ENCODE measurements at regions not wholly inside any gene's neighbourhood (a gene's known extent, or its start where the extent isn't known, plus 50 kb on each side); places are given as distances from the start of the nearest gene placed in this dataset.
"Not testable (repeated sequence)": the region's sequence is repeated elsewhere in the genome, so short reads cannot be mapped to it uniquely, and the experiment has no call there.

DNA sequence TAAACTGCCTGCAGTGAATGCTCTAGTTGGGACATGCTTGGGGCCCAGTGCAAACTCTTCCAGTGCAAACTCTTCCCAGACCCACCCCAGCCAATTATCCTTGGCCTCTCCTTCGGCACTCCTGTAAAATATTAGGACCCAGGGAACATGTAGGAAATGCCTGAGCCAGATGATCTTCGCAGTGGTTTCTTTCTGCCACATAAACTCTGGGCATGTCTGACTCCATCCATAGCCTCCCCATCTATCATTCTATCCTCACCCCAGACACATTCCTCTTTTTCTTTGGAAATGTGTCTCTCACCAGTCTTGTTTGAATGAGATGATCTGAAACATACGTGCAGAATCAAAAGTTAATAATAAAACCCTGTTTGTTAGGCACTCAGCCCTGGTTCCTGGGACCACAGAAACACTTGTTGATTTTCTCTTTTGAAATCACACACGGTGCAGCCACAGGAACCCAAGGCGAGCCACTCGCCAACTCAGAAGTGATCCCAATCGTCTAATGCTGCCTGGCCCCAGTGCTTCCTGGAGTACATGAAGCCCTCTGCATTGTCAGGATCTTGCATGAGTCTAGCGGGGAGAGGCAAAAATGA lies 108.9 kb upstream of the CST7 start:
- DNase-seq: peak; percentile 83

DNA sequence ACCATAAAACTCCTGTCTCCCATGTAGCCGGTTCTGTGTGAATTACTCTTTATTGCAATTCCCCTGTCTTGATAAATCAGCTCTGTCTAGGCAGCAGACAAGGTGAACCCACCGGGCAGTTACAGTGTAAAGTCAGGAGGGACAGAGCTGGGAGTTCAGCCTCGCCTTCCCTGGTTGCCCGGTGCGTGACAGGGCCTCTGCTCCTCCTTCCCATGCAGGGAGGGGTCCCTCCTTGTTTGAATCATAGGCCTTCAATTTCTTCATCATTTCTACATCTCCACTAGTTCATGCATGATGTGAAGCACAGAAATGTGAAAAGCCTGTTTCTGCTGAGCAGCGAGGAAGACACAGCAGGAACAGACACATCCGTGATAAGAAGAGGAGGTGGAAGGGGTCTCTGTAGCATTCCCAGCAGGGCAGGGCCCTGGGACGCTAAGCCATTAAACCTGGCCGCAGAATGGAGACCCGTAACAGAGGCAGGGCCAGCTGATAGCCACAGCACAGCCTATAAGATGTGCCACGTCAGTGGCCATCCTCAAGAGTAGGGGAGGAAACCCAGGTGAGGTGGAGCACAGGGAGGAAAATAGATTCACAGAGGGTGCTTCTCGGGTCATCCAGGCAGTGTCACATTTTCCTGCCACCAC lies 106.7 kb upstream of the CST7 start:
- DNase-seq: no peak

DNA sequence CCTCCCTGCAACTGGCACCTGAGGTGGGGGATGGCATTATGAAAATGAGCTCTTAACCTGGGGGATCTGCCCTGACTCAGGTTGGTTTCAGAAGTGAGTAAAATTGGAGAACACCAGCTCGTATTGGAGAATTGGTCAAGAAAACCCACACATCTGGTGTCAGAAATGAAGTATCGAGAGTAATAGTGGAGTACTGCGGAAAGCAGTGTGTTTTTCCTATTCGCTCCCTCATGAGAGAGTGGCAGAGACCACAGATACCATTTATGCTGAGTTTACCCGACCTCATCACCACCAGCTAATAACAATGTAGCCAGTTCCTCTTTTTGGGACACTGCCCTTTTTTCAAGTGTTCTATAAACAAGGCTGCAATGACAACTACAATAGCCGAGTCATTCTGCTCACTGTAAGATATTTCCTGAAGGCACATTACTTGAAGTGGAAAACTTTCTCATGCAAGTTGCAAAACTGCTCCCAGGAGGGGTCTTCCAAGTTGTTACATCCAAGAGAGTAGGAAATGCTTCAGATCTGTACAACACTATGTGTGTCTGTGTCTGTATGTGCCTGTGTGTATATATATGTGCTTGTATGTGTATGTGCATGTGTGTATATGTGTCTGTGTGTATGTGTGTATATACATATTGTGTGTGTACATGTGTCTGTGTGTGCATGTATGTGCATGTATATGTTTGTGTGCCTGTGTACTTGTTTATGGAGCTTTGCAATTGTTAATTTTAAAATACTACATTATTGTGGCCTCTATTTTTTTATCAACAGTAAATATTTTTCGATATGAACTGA lies 106.0 kb upstream of the CST7 start:
- DNase-seq: no peak

DNA sequence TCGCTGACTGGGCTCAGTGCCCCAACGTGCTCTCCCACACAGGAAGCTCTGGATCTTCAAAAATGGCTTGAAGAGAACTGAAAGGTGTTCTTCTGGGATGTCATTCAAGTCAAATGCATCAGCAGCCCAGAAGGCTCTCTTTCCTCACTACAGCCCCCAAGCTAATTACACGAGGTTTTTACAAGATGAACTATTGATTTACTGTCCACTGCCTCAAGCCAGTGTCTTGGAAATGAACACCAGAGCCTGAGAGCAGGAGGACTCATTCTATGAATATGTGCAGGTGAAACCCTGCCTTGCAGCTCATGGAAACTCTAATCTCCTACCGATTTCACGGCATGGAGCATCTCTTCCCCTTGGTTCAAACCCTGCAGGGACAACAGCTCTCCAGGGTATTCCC lies 98.9 kb upstream of the CST7 start:
- DNase-seq: no peak

DNA sequence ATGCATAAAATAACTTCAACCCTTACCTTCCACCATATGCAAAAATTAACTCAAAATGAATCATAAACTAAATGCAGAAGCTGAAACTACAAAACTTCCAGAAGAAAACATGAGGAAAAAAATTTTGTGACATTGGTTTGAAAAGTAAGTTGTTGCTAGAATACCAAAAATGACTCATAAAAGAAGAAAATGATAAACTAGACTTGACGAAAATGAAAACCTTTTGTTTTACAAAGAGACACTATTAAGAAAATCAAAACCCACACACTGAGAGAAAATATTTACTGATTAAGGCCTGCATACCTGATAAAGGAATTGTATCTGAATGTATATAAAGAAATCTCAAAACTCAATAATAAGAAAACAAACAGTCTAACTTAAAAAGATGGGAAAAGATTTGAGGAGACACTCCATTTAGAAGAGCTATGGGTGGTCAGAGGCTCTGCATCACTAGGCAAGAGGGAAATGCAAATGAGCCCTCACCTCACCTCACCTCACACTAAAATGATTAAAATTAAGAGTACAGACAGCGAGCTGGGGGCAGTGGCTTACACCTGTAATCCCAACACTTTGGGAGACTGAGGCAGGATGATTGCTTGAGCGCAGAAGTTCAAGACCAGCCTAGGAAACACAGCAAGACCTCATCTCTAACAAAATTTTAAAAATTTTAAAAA lies 97.6 kb upstream of the CST7 start:
- no peak for DNase-seq

DNA sequence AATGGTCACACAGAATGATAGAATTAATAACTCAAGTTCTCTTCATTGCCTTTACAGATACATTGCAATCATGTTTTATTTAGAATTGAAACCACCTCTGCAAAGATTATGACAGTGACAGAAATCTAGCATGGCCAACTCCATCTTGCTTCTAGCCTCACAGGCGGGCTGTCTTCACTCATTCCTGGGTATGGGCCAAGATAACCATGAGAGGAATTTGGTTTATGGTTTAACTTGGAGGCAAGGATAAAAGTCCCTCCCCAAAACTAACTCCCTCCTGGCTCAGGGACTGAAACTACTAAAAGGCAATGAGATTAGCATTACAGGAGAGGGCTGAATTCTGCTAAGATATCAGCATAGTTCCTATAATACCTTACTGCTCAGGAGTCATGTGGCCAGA lies 95.2 kb upstream of the CST7 start:
- peak; percentile 18 for DNase-seq

DNA sequence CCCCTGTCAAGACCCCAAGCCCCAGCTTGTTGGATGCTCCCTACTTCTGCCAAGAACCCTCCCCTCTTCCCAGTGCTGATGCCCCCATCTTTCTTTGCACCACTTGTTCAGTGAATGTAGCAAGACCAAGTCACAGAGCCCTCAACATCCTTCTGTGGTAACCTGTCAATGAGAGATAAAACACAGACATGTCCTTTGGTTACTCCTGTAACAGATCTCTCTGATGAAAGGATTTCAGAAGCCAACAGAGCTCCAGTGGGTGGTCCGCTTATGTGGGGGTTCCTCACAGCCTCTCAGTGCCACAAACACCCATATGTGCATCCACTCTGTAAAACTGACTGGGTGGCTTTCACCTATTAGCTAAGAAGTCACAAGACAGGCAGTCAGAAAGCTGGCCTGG lies 93.2 kb upstream of the CST7 start:
- no peak for DNase-seq

DNA sequence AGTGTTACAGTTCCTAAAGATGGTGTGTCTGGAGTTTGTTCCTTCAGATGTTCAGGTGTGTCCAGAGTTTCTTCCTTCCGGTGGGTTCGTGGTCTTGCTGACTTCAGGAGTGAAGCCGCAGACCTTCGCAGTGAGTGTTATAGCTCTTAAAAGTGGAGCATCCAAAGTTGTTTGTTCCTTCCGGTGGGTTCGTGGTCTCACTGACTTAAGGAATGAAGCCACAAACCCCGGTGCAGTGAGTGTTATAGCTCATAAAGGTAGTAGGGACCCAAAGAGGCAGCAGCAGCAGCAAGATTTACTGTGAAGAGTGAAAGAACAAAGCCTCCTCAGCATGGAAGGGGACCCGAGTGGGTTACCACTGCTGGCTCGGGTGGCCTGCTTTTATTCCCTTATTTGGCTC lies 90.6 kb upstream of the CST7 start:
- DNase-seq: not testable (repeated sequence)

DNA sequence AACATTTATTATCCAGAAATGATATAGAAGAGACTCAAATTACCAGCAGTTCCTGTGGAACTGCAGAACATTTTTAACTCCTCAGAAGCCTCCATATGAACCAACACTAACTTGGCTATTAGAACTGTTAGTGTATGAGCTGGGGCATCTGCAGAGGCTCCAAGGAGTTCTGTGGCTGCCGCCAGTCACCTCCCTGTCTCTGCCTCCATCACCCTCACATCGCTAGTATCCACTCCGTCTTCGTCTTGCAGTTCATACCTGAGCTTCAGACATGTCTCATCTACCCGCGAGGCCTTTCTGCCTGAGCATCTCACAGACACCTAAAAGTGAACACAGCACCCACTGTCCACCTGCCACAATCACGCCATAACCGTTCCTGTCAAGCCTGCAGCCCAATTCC lies 89.5 kb upstream of the CST7 start:
- DNase-seq: no peak

DNA sequence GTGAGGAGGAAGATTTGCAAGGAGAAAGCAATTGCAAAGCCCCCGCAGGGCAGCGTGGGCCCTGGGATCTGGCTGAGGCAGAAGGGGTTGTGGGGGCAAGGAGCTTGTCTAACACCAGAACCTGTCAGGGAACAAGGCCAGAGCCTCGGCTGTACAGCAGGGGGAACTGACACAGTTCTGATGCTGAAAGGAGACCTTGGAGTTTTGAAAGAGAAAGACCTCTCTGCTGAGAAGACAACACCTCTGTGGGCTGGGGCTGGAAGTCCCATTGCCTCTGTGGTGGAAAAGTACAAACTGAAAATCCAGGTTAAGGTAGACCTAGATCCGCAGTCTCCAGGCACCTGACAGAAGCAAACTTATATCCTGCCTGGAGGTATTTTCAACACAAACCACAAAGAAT lies 86.9 kb upstream of the CST7 start:
- DNase-seq: no peak

DNA sequence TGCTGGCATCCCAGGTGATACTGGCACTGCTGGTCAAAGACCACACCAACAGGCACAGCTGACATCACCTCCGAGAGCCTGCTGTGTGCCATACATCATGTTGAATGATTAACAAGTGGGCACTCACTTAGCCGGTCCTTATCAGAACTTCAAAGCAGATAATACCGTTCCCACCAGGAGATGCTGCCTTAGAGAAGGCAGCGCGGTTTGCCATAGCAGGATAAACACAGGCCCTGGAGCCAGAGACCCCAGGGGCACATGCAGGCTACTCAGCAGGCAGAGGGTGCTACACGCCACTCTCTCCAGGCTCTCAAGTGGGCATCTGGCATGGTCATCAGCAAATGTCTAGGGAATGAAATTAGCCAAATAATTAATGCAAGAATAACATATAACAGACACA lies 86.5 kb upstream of the CST7 start:
- DNase-seq: no peak

DNA sequence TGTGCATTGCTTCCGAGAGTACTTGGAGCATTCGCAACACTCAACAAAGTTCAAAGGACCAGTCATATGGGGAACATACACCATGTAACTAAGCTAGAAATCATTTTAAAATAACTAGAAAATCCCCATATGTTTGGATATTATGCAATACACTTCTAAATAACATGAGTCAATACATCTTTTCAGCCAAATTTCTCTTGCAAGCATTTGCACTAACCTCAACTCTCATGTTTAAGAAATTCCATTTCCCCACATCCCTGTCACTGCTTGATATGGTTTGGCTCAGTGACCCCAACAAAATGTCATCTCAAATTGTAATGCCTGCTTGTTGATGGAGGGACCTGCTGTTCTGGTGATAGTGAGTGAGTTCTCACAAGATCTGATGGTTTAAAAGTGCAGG lies 85.7 kb upstream of the CST7 start:
- DNase-seq: peak; percentile 90

DNA sequence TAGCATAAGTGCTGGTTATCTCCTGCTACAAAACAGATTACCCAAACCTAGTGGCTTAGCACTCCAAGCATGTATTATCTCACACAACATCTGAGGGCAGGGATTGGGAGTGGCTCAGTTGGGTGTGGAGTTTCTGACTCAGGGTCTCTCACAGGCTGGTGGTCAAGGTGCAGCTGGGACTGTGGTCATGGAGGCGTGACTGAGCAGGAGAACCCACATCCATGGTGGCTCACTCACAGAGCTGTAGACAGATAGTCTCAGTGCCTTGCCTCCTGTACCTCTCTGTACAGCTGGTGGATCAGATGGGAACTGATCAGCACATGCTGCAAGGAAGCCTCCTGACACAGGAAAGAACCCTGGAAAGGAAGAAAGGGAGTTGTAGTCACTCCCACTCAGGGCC lies 83.1 kb upstream of the CST7 start:
- DNase-seq: no peak

DNA sequence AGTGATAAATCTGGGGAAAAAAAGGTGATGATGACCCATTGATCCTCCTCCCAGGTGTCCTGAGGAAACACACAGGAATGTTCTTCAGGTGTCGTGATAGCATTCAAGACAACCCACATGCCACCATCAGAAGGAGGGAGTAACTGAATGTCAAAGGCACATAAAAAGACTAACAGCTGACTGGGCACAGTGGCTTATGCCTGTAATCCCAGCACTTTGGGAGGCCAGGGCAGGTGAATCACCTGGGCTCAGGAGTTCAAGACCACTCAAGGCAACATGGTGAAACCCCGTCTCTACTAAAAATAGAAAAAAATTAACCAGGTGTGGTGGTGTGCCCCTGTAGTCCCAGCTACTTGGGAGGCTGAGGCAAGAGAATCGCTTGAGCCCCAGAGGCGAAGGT lies 82.3 kb upstream of the CST7 start:
- DNase-seq: no peak

DNA sequence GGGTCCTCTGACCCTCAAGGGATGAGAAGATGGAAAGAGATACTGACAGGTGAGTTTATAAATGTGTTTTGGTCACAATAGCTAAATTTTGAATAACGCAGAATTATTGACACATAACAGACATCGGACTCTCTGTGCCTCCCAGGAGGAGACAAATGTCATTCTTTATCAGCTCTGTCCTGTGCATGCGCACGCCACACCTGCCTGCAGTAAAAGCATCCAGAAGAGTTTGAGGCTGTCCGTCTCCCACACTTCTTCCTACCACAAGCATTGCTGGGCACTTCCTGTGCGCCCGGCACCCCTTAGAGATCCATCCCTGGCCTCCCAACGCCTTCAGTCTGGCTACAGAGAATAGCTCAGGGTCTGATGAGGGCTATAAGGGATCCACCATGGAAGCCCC lies 81.5 kb upstream of the CST7 start:
- no peak for DNase-seq

DNA sequence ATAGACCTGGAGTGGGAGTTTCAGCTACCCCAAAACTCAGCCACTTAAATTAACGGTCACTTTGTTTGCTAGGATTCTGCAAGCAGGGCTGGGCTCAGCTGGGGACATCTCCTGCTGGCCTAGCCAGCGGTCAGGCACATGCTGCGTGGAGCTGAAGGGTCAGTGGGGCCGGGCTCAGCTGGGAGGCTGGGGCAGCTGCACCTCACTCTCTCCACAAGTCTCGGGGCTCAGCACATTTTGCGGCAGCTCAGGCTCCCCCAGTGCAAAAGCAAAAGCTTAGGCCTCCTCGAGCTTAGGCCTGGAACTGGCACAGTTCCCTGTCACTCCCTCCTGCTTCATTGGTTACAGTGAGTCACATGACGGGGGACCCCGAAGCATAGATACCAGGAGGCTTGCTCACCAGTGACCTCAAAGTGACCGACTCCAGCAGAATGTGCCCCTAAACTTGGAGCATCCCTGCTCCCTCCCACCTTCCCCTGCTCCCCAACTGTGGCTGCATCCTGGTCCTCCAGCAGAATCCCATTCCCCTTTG lies 80.6 kb upstream of the CST7 start:
- DNase-seq: no peak

DNA sequence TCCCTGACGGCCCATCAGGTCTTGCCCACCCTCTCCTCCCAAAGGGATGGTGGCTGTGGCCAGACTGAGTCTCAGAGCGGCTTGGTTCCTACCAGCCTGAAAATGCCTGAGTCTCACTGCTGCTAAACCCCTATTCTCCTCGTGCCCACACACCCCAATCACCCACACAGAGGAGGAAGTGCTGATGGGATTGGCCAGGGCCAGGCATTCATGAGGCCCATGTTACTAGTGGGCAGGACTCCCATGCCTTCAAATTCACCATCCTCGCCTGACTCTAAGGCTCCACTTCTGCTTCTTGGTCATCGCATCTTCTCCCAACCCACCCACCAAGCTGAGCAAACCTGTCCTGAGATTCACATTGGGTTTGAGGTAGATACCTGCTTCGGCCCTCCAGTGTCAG lies 80.1 kb upstream of the CST7 start:
- DNase-seq: no peak

DNA sequence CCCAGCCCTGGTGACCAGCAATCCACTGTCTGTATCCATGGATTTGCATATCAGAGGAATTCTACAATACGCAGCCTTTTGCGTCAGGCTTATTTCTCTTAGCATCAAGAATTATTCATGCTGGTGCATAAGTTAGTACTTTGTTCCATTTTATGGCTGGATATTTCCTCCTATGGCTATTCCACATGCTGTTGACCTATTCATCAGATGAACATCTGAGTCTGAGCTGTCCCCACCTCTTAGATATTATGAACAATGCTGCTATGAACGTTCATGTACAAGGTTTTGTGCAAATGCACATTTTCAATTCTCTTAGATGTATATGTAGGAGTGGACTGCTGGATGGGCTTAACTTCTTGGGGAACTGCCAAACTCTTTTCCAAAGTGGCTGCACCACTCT lies 79.0 kb upstream of the CST7 start:
- DNase-seq: no peak

DNA sequence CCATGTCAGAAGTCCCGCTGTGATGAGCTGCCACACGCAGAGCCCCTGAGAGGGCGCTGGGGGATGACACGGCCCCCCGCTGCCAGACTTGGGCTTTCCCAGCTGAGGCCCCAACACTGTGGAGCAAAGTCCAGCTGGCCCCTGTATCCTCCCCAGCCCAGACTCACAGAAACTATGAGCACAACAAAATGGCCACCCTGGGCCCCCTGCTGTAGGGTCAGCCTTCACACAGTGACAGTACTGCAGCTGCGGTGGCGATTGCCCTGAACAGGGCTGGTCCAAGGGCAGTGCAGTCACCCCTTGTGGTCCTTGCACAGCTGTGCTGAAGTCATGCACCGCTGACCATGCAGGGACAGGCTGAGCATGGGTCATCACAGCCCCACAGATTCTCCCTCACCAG lies 78.2 kb upstream of the CST7 start:
- no peak for DNase-seq

DNA sequence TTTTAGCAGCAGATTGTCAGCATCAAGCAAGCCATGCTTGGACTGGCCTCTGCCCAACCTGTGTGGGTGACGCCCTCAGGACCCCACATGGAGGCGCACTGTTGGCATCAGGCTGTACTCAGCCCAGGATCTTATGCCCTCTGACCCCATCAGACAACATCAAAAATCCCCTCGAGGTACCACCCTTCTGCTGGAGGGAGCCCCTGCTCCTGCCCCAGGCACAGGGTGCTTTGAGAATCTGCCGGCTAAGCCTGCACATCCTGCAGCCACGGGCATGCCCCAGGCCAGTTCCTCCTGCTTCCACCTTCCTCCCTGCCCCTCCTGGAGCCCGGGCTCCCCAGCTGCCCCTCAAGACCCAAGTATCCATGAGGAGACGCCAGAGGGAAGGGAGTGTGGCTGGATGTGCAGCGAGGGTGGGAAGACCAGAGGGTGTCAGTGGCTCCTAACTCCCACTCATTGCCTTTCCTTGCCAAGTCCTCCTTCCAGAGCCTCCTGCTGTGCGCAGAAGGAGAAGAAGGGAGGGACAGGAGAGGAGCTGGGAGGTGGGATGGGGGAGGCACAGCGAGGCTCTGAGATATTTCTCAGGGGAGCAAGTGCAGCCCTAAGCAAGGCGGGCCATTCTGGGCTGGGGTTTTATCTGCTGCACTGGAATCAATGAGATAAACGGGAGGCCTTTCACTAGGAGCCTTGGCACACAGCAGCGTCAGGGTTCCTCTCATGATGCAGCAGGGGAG lies 77.4 kb upstream of the CST7 start:
- no peak for DNase-seq

DNA sequence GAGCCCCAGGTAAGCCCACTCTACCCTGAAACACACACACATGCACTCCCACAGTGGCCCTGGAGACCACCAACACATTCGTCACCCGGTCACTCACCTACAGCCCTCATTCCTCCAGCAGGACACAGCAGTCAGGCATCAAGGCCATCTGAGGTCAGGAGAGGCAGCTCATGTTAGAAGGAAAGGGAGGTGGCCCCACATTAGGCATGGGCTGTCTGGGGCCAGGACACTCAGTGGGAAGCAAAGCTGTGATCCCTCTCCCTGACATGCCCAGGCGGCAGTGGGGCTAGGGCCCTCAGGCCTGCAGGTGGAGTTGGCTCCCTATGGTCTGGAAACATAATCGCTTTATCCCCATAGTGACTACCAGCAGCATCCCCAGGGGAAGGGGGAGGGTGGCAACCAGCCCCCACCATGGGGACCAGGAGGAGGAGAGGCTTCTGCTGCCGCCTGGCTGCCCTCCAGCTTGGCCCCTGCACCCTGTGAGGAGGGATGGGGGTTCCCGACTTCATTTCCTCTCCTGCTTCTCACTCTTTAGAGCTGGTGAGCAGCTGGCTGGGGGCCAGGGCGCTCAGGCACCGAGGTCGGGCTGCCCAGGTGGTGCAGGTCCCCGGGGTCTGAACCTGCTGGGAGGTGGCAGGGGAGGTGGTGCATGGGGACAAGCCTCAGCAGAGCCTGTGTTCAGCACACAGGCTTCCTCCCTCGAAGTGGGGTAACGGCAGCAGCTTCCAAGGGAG lies 76.6 kb upstream of the CST7 start:
- no peak for DNase-seq

DNA sequence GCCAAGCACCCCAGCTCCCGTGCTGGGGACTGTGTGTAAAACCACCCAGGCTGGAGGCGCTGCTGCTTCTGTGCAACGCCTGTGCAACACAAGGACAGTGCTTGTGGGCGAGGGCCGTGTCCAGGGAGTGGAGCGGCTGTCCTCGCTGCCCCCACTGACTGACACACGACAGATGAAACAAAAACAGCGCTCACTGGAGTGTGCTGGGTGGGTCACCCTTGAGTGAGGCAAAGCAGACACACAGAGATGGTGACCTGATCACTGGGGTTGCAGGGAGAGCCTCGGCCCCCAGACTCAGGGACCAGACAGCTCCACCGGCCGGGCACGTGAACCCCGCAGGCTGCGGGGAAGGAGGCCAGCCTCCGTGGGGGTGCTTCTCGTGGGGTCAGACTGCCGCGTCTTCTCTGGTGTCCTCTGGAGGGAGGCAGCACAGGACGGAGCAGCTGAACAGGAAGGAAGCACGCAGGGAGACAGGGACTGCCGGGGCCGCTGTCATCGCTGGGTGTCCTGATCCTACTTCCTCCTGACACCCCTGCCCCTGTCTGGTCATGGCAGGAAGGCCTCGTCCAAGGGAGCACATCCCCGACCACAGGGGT lies 75.9 kb upstream of the CST7 start:
- DNase-seq: no peak

All from fibroblast of upper back skin (primary cell).